Spinal cord (tissue), 9 donors: ENCODE measurements at regions not wholly inside any gene's neighbourhood (a gene's known extent, or its start where the extent isn't known, plus 50 kb on each side); places are given as distances from the start of the nearest gene placed in this dataset.

Experiments
- DNase-seq, 6 donors: peaks; one replicate each; pipeline versions ENCODE4 v3.0.0 to v3.0.0-alpha.2; 2013 to 2015; ENCODE audit warnings: low spot score in 6 of 6, low read depth in 4 of 6
- H3K27ac ChIP-seq: one replicate; pipeline ENCODE4 v1.5.1; 2013; ENCODE audit warnings: low read depth, low read length, control low read depth
- H3K27me3 ChIP-seq: one replicate; pipeline ENCODE4 v1.6.1; 2013; ENCODE audit warnings: low read length; ENCODE audit not compliant: control insufficient read depth, insufficient read depth
- H3K36me3 ChIP-seq: one replicate; pipeline ENCODE4 v1.6.1; 2013; ENCODE audit warnings: low read length; ENCODE audit not compliant: control insufficient read depth, insufficient read depth
- H3K4me1 ChIP-seq: one replicate; pipeline ENCODE4 v1.6.1; 2013; ENCODE audit warnings: low read length; ENCODE audit not compliant: control insufficient read depth, insufficient read depth
- H3K4me3 ChIP-seq: one replicate; pipeline ENCODE4 v1.5.1; 2013; ENCODE audit warnings: low read depth, low read length, control low read depth
- H3K9me3 ChIP-seq: one replicate; pipeline ENCODE4 v1.6.1; 2013; ENCODE audit warnings: low read length; ENCODE audit not compliant: control insufficient read depth, insufficient read depth
- WGBS: methylation state at CpG from one replicate; pipeline ENCODE4 v1.1.5; 2013; ENCODE audit warnings: missing lambda C conversion rate; ENCODE audit not compliant: insufficient coverage; 5-methylcytosine and 5-hydroxymethylcytosine counted together
- donor health status: healthy.

- no peak for DNase-seq
- peaks cover 4% of the 10 kb centered on the region for H3K9me3 ChIP-seq
- H3K27ac ChIP-seq, result no peak overlapping the region
- 68% methylated on average over 5 of the region's 5 CpGs for WGBS
- no peaks in the 10 kb centered on the region for H3K36me3 ChIP-seq
- H3K4me1 ChIP-seq, result no peaks in the 10 kb centered on the region
- H3K27me3 ChIP-seq, result no peaks in the 10 kb centered on the region
- no peak overlapping the region for H3K4me3 ChIP-seq
These were observed 420.8 kb downstream of the NPHP4 start for GRCh38 chr1:5571438-5571837.

GRCh38 chr1:5570931-5571330, 421.3 kb downstream of the NPHP4 start:
- Histone ChIP-seq H3K4me3 (no peak overlapping the region), H3K4me1 (no peaks in the 10 kb centered on the region), H3K27ac (no peak overlapping the region), H3K9me3 (peaks cover 4% of the 10 kb centered on the region), H3K36me3 (no peaks in the 10 kb centered on the region), H3K27me3 (no peaks in the 10 kb centered on the region)
- WGBS, result 57% methylated on average over 2 of the region's 2 CpGs
- no peak for DNase-seq

GRCh38 chr1:5568321-5568720, 423.9 kb downstream of the NPHP4 start:
- Histone ChIP-seq H3K36me3 (no peaks in the 10 kb centered on the region), H3K4me1 (no peaks in the 10 kb centered on the region), H3K27ac (no peak overlapping the region), H3K4me3 (no peak overlapping the region), H3K9me3 (peaks cover 4% of the 10 kb centered on the region), H3K27me3 (no peaks in the 10 kb centered on the region)
- no peak for DNase-seq
- WGBS, result no CpG with 5 or more reads among the region's 6 CpGs

GRCh38 chr1:5567839-5568238, 424.4 kb downstream of the NPHP4 start:
- no peaks in the 10 kb centered on the region for H3K27me3 ChIP-seq
- no peaks in the 10 kb centered on the region for H3K4me1 ChIP-seq
- H3K36me3 ChIP-seq, result no peaks in the 10 kb centered on the region
- no peak overlapping the region for H3K4me3 ChIP-seq
- DNase-seq, result no peak
- 80% methylated on average over 1 of the region's 3 CpGs for WGBS
- H3K9me3 ChIP-seq, result peaks cover 4% of the 10 kb centered on the region
- H3K27ac ChIP-seq, result no peak overlapping the region

GRCh38 chr1:5566924-5567323, 425.3 kb downstream of the NPHP4 start:
- no peaks in the 10 kb centered on the region for H3K36me3 ChIP-seq
- H3K9me3 ChIP-seq, result peaks cover 4% of the 10 kb centered on the region
- H3K27me3 ChIP-seq, result no peaks in the 10 kb centered on the region
- DNase-seq, result no peak
- H3K4me3 ChIP-seq, result no peak overlapping the region
- no peaks in the 10 kb centered on the region for H3K4me1 ChIP-seq
- 84% methylated on average over 4 of the region's 4 CpGs for WGBS
- no peak overlapping the region for H3K27ac ChIP-seq

- H3K27me3 ChIP-seq, result no peaks in the 10 kb centered on the region
- H3K9me3 ChIP-seq, result peaks cover 4% of the 10 kb centered on the region
- no peaks in the 10 kb centered on the region for H3K36me3 ChIP-seq
- WGBS, result 45% methylated on average over 15 of the region's 19 CpGs
- peak in 1 of 6 donors; percentile 71 for DNase-seq
- H3K4me3 ChIP-seq, result no peak overlapping the region
- no peaks in the 10 kb centered on the region for H3K4me1 ChIP-seq
- H3K27ac ChIP-seq, result no peak overlapping the region
These were observed 426.7 kb downstream of the NPHP4 start for GRCh38 chr1:5565281-5566125.

- DNase-seq, result no peak
- H3K4me3 ChIP-seq, result no peak overlapping the region
- WGBS, result 75% methylated on average over 5 of the region's 10 CpGs
- no peaks in the 10 kb centered on the region for H3K27me3 ChIP-seq
- H3K9me3 ChIP-seq, result peaks cover 4% of the 10 kb centered on the region
- no peaks in the 10 kb centered on the region for H3K4me1 ChIP-seq
- no peak overlapping the region for H3K27ac ChIP-seq
- H3K36me3 ChIP-seq, result no peaks in the 10 kb centered on the region
These were observed 427.5 kb downstream of the NPHP4 start for GRCh38 chr1:5564578-5565257.

GRCh38 chr1:5563861-5564577, 428.2 kb downstream of the NPHP4 start:
- no peaks in the 10 kb centered on the region for H3K27me3 ChIP-seq
- DNase-seq, result no peak
- 87% methylated on average over 10 of the region's 14 CpGs for WGBS
- no peaks in the 10 kb centered on the region for H3K36me3 ChIP-seq
- no peaks in the 10 kb centered on the region for H3K9me3 ChIP-seq
- no peak overlapping the region for H3K4me3 ChIP-seq
- no peak overlapping the region for H3K27ac ChIP-seq
- no peaks in the 10 kb centered on the region for H3K4me1 ChIP-seq

- H3K36me3 ChIP-seq, result no peaks in the 10 kb centered on the region
- no peak overlapping the region for H3K27ac ChIP-seq
- DNase-seq, result no peak
- H3K27me3 ChIP-seq, result no peaks in the 10 kb centered on the region
- H3K4me1 ChIP-seq, result no peaks in the 10 kb centered on the region
- no peak overlapping the region for H3K4me3 ChIP-seq
- H3K9me3 ChIP-seq, result no peaks in the 10 kb centered on the region
- WGBS, result 77% methylated on average over 4 of the region's 4 CpGs
These were observed 429.5 kb downstream of the NPHP4 start for GRCh38 chr1:5562769-5563168.
